ACC112 (cell line): ENCODE measurements at regions not wholly inside any gene's neighbourhood (a gene's known extent, or its start where the extent isn't known, plus 50 kb on each side); places are given as distances from the start of the nearest gene placed in this dataset.
"Not testable (repeated sequence)": the region's sequence is repeated elsewhere in the genome, so short reads cannot be mapped to it uniquely, and the experiment has no call there.

ENCODE experiments used
- H2AFZ ChIP-seq: fragments of 200-600 bp; sonication (generic); one replicate; pipeline ENCODE4 v1.6.0; 2017; ENCODE audit warnings: antibody characterized with exemption, low read length; ENCODE audit not compliant: unreplicated experiment
- H3K27ac ChIP-seq: fragments of 200-600 bp; sonication (generic); 2 replicates; pipeline ENCODE4 v1.5.1; 2014; ENCODE audit warnings: low read depth, mild to moderate bottlenecking, antibody characterized with exemption, low read length, moderate library complexity
- H3K27me3 ChIP-seq: fragments of 200-600 bp; sonication (generic); 2 replicates; pipeline ENCODE4 v1.6.1; 2014; ENCODE audit warnings: mild to moderate bottlenecking, antibody characterized with exemption, low read length, moderate library complexity, mixed read lengths; ENCODE audit not compliant: insufficient read depth
- H3K36me3 ChIP-seq: fragments of 200-600 bp; sonication (generic); 2 replicates; pipeline ENCODE4 v1.6.1; 2016; ENCODE audit warnings: mild to moderate bottlenecking, antibody characterized with exemption, low read length, moderate library complexity, mixed read lengths; ENCODE audit not compliant: insufficient read depth
- H3K4me1 ChIP-seq: fragments of 200-600 bp; sonication (generic); one replicate; pipeline ENCODE4 v1.6.1; 2016; ENCODE audit warnings: low read length, mixed read lengths; ENCODE audit not compliant: insufficient read depth, unreplicated experiment, control insufficient read depth
- H3K4me3 ChIP-seq: fragments of 200-600 bp; sonication (generic); 2 replicates; pipeline ENCODE4 v1.5.1; 2014; ENCODE audit warnings: mild to moderate bottlenecking, low read depth, low read length
- H3K79me2 ChIP-seq: fragments of 200-600 bp; sonication (generic); one replicate; pipeline ENCODE4 v1.6.0; 2016; ENCODE audit warnings: low read length; ENCODE audit not compliant: control insufficient read depth, unreplicated experiment, insufficient read depth

- Histone ChIP-seq H3K27me3 (no peaks in the 10 kb centered on the region), H3K4me3 (no peak overlapping the region), H3K27ac (no peak overlapping the region), H3K36me3 (no peaks in the 10 kb centered on the region), H3K79me2 (no peaks in the 10 kb centered on the region), H2AFZ (no peak overlapping the region), H3K4me1 (no peaks in the 10 kb centered on the region)
These were observed 1137.3 kb downstream of the REEP3 start for GRCh38 chr10:64658528-64658927.

GRCh38 chr10:64659311-64659710 is 1138.1 kb downstream of the REEP3 start:
- H3K79me2 ChIP-seq = no peaks in the 10 kb centered on the region
- no peak overlapping the region for H3K4me3 ChIP-seq
- no peak overlapping the region for H2AFZ ChIP-seq
- no peaks in the 10 kb centered on the region for H3K27me3 ChIP-seq
- no peaks in the 10 kb centered on the region for H3K4me1 ChIP-seq
- H3K27ac ChIP-seq = no peak overlapping the region
- H3K36me3 ChIP-seq = no peaks in the 10 kb centered on the region

GRCh38 chr10:64682043-64682442 is 1160.8 kb downstream of the REEP3 start:
- Histone ChIP-seq H3K4me1 (no peaks in the 10 kb centered on the region), H3K4me3 (no peak overlapping the region), H3K27me3 (no peaks in the 10 kb centered on the region), H3K79me2 (no peaks in the 10 kb centered on the region), H2AFZ (no peak overlapping the region), H3K27ac (no peak overlapping the region), H3K36me3 (no peaks in the 10 kb centered on the region)

- H3K79me2 ChIP-seq = no peaks in the 10 kb centered on the region
- no peak overlapping the region for H2AFZ ChIP-seq
- no peak overlapping the region for H3K27ac ChIP-seq
- H3K36me3 ChIP-seq = no peaks in the 10 kb centered on the region
- H3K27me3 ChIP-seq = no peaks in the 10 kb centered on the region
- no peaks in the 10 kb centered on the region for H3K4me1 ChIP-seq
- H3K4me3 ChIP-seq = no peak overlapping the region
These were observed 1169.0 kb downstream of the REEP3 start for GRCh38 chr10:64690194-64690593.

GRCh38 chr10:64699244-64699643 is 1178.0 kb downstream of the REEP3 start:
- no peaks in the 10 kb centered on the region for H3K36me3 ChIP-seq
- no peak overlapping the region for H3K27ac ChIP-seq
- no peaks in the 10 kb centered on the region for H3K27me3 ChIP-seq
- H3K79me2 ChIP-seq = no peaks in the 10 kb centered on the region
- no peaks in the 10 kb centered on the region for H3K4me1 ChIP-seq
- no peak overlapping the region for H2AFZ ChIP-seq
- no peak overlapping the region for H3K4me3 ChIP-seq

- H3K4me3 ChIP-seq, H3K27ac ChIP-seq, H3K79me2 ChIP-seq, H3K36me3 ChIP-seq, H2AFZ ChIP-seq, H3K27me3 ChIP-seq, H3K4me1 ChIP-seq: not testable (repeated sequence)
These were observed 1180.9 kb downstream of the REEP3 start for GRCh38 chr10:64702086-64702485.

GRCh38 chr10:64708884-64709681 is 1187.9 kb downstream of the REEP3 start:
- Histone ChIP-seq H3K4me1 (no peaks in the 10 kb centered on the region), H2AFZ (no peak overlapping the region), H3K27me3 (no peaks in the 10 kb centered on the region), H3K27ac (no peak overlapping the region), H3K79me2 (no peaks in the 10 kb centered on the region), H3K4me3 (no peak overlapping the region), H3K36me3 (no peaks in the 10 kb centered on the region)

- H3K27me3 ChIP-seq = no peaks in the 10 kb centered on the region
- no peaks in the 10 kb centered on the region for H3K4me1 ChIP-seq
- H3K4me3 ChIP-seq = no peak overlapping the region
- no peaks in the 10 kb centered on the region for H3K79me2 ChIP-seq
- H2AFZ ChIP-seq = no peak overlapping the region
- H3K36me3 ChIP-seq = no peaks in the 10 kb centered on the region
- no peak overlapping the region for H3K27ac ChIP-seq
These were observed 1205.3 kb downstream of the REEP3 start for GRCh38 chr10:64726466-64726865.

- Histone ChIP-seq H3K27me3 (no peaks in the 10 kb centered on the region), H2AFZ (no peak overlapping the region), H3K4me1 (no peaks in the 10 kb centered on the region), H3K4me3 (no peak overlapping the region), H3K27ac (no peak overlapping the region), H3K36me3 (no peaks in the 10 kb centered on the region), H3K79me2 (no peaks in the 10 kb centered on the region)
These were observed 1209.8 kb downstream of the REEP3 start for GRCh38 chr10:64731016-64731415.

GRCh38 chr10:64732372-64732957 is 1211.3 kb downstream of the REEP3 start:
- H3K27ac ChIP-seq = no peak overlapping the region
- no peaks in the 10 kb centered on the region for H3K27me3 ChIP-seq
- no peaks in the 10 kb centered on the region for H3K79me2 ChIP-seq
- no peak overlapping the region for H2AFZ ChIP-seq
- no peaks in the 10 kb centered on the region for H3K4me1 ChIP-seq
- no peaks in the 10 kb centered on the region for H3K36me3 ChIP-seq
- H3K4me3 ChIP-seq = no peak overlapping the region

GRCh38 chr10:64733980-64734379 is 1212.8 kb downstream of the REEP3 start:
- no peak overlapping the region for H3K4me3 ChIP-seq
- no peaks in the 10 kb centered on the region for H3K79me2 ChIP-seq
- no peaks in the 10 kb centered on the region for H3K27me3 ChIP-seq
- H3K4me1 ChIP-seq = no peaks in the 10 kb centered on the region
- H3K27ac ChIP-seq = no peak overlapping the region
- no peaks in the 10 kb centered on the region for H3K36me3 ChIP-seq
- no peak overlapping the region for H2AFZ ChIP-seq
